ENCODE measurements at regions not wholly inside any gene's neighbourhood (a gene's known extent, or its start where the extent isn't known, plus 50 kb on each side); places are given as distances from the start of the nearest gene placed in this dataset.

DNA sequence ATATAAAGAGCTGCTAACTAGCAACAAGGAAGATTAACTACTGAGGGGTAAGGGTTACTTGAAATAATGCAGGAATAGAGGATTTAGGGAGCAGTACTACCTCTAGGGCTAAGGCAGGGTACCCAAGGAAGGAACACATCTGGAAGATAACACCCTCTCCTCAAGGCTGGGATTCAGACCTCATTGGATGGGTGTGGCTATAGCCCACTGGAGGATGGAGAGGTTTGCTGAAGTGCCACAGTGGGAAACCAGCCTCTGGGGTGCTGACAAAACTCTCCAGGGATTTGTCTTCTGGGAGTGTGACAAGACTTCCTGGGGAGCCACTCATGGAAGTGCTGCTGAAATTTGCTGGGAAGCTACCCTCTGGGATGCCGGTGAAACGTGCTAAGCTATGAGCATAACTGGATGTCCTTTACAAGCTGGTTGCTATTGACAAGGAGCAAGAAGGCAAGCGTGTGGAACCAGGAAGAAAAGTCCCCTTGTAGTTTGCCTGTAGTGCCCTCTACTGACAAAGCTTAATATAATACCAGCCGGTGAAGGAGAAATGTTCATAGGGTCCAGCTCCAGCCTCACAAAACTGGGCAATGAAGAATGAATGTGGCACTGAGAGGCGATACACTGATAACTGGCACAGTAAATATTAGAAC, 122.8 kb upstream of the USP24 start:
- in situ Hi-C loops (cut with HindIII; ENCODE audit: low pct_ligation_motif_present, low pct_unique_long_range_greater_than_20kb, low sequenced_read_pairs) = no loop called here
- DNase-seq = peak; percentile 61

DNA sequence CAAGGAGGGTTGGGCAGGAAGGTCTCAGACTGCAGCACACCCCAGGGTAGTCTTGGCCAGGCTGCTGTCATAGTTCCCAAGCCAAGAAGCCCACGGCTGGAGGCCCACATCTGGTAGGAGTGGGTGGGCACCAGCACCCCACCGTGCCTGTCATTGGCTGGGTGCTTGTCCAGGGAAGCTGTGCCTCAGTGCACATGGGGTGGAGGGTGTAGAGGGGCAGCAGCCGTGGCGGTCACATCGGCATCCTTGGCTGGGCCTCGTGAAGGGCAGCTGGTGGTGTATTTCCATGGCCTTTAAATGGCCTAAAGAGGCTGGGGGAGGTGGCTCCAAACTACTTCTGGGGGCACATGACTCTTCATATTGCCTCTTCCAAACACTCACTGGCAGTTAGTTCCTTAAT, 119.6 kb upstream of the USP24 start:
- in situ Hi-C loops (cut with HindIII; ENCODE audit: low pct_ligation_motif_present, low pct_unique_long_range_greater_than_20kb, low sequenced_read_pairs) = no loop called here
- DNase-seq = no peak

- DNase-seq = no peak
- in situ Hi-C loops (cut with HindIII; ENCODE audit: low pct_ligation_motif_present, low pct_unique_long_range_greater_than_20kb, low sequenced_read_pairs) = no loop called here
Measured at GRCh38 chr1:55334160-55334559, 119.0 kb upstream of the USP24 start.

- in situ Hi-C loops (cut with HindIII; ENCODE audit: low pct_ligation_motif_present, low pct_unique_long_range_greater_than_20kb, low sequenced_read_pairs) = no loop called here
Measured at GRCh38 chr1:55333461-55333860, 118.3 kb upstream of the USP24 start.

DNA sequence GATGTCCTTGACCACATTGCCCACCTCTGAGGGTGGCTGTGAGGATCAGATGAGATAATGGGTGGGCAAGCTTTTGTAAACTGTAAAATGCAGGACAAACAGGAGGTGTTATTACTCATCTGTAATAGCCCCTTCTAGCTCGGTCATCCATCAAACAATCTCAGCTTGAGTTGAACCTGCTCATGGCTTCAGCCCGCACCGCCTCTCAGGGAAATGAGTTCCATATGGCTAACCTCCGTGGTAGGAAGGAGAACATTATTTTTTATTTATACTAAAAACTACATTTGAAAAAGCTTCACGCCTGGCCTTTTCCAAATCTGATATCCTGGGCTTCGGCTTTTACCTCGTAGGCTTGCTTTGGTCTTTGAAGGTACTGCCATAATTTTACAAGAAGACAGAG, 116.2 kb upstream of the USP24 start:
- DNase-seq = no peak
- in situ Hi-C loops (cut with HindIII; ENCODE audit: low pct_ligation_motif_present, low pct_unique_long_range_greater_than_20kb, low sequenced_read_pairs) = no loop called here

More at GRCh38 chr1:55333461-55333860, 118.3 kb upstream of the USP24 start:
- no peak for DNase-seq

DNA sequence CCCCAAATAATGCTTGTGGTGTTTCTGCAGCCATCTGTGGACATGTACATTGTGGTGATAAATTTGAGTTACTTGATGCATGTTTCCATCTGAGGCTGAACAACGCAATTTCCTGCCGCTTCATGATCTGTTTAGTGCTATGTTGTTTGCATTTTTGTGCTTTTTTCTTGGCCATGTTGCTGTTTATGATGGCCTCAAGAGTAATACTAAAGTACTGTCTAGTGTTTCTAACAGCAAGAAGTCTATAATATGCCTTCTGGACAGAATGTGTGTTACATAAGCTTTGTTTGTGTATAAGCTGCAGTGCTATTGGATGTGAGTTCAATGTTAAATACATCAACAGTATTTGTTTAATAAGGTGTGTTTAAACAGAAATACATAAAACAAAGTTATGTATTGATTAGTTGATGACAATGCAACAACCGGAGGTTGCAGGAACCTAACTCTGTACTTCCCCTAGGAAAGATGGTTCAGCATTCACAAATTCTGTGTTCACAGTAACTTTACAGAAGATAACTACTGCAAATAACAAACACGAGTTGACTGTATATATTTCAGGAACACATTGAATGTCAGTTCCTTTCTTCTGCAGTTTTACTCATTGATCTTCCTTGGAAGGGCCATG, 114.8 kb upstream of the USP24 start:
- in situ Hi-C loops (cut with HindIII; ENCODE audit: low pct_ligation_motif_present, low pct_unique_long_range_greater_than_20kb, low sequenced_read_pairs) = no loop called here
- DNase-seq = no peak

GRCh38 chr1:55329091-55329490, 113.9 kb upstream of the USP24 start:
- in situ Hi-C loops (cut with HindIII; ENCODE audit: low pct_ligation_motif_present, low pct_unique_long_range_greater_than_20kb, low sequenced_read_pairs) = no loop called here

DNA sequence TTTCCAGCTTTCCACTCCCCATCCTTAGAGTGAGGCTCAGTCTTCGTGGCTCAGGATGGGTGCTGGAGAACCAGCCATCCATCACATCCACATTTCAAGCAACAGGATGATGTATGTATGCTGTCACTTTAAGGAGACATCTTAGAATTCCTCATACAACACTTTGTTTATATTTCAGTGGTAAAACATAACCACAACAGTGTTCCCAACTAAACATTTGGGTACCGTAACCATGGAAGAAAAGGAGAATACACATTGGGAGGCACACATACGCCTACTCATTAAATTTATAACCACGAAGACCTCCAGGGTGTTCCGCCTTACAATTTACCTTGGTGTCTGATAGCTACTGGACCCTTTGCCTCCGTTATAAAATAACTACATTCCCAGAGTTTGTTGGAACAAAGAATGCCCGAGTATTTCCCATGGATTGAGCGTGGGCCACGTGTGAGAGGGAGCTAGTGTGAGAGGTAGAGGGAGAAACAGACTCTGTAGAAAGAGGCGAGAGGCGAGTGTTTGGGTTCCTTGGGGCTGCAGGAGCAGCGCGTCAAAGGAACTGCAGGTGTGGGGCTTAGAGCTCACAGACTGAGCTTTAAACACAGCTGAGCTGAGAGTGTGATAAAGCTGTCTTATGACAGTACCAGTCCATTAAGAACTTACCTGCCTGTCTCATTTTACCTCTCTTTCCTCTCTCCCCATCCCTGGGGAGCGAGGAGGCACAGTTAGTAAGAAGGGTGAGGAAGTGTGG, 111.5 kb upstream of the USP24 start:
- DNase-seq = no peak
- in situ Hi-C loops (cut with HindIII; ENCODE audit: low pct_ligation_motif_present, low pct_unique_long_range_greater_than_20kb, low sequenced_read_pairs) = no loop called here

More at GRCh38 chr1:55329091-55329490, 113.9 kb upstream of the USP24 start:
- no peak for DNase-seq

DNA sequence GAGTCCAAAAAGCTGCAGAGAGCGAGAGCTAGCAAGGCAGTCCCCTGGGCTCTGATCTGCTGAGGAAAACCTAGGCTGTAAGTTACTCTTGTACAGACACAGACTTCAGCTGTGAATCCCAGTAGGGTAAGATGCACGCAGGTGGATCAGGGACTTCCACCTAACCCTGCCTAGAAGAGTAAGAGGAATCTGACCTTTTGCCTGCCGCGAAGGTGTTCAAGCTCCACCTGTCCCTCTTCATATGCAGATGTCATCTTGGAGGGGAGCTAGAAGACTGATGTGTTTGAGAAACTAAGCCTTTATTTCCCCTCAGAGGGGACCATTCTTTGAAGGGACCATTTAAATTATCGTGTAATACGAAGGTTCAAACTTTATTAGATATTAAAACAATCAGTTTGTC, 108.6 kb upstream of the USP24 start:
- DNase-seq = no peak
- in situ Hi-C loops (cut with HindIII; ENCODE audit: low pct_ligation_motif_present, low pct_unique_long_range_greater_than_20kb, low sequenced_read_pairs) = no loop called here

DNA sequence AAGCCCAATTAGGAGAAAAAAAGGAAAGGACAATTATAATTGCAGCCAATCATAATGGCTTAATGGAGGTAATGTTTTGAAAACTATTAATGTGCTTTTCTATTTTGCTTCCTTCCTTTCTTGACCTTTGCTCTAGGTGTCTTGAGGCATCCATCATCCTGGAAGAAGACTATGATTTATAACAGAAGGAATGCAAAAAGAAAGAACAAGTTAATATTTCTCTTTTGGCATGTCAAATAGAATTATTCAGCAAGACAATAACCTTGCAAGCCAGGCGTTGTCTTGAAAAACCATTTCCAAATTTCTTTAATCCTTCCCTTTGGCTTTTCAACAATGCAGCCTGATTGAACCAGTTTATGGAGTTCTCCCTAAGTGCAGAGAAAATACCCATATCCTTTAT, 107.7 kb upstream of the USP24 start:
- DNase-seq = peak; percentile 4
- in situ Hi-C loops (cut with HindIII; ENCODE audit: low pct_ligation_motif_present, low pct_unique_long_range_greater_than_20kb, low sequenced_read_pairs) = no loop called here

DNA sequence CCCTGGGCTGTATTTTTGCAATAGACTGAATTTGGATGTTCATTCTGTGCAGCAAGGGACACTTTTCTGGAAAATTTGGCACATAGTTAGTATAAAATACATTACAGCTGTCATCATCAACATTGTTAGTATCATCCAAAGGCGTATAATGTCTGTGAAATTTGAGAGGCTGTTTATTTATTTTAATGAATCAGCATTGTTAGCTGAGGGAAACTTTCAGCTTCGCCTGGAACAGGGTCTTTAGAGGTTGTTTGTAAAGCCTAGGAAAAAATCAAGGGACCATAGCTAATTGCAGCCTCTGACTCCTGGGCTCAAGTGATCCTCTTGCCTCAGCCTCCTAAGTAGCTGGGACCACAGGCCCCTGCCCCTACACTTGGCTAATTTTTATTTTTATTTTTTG, 106.8 kb upstream of the USP24 start:
- DNase-seq = no peak
- in situ Hi-C loops (cut with HindIII; ENCODE audit: low pct_ligation_motif_present, low pct_unique_long_range_greater_than_20kb, low sequenced_read_pairs) = no loop called here

DNA sequence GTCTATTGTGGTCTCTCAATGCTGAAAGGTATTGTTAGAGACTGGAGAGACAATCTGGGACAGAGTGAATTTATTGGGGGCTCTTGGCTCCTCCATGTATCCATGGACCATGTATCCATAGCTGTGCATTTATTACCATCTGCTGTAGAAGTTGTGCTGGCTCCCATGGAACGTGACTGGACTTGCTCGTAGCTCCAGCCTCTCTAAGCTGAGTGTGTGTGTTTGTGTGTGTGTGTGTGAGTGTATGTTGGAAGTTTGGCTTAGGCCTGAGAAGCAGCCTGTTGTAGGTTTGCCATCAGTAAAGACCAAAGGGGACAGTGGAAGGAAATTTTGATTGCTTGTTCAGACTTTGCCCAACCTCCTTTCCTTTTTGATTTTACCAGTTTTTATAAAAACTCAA, 105.7 kb upstream of the USP24 start:
- DNase-seq = no peak
- in situ Hi-C loops (cut with HindIII; ENCODE audit: low pct_ligation_motif_present, low pct_unique_long_range_greater_than_20kb, low sequenced_read_pairs) = no loop called here

- DNase-seq = no peak
- in situ Hi-C loops (cut with HindIII; ENCODE audit: low pct_ligation_motif_present, low pct_unique_long_range_greater_than_20kb, low sequenced_read_pairs) = no loop called here
Measured at GRCh38 chr1:55318116-55318817, 103.1 kb upstream of the USP24 start.

GRCh38 chr1:55317673-55318072, 102.5 kb upstream of the USP24 start:
- in situ Hi-C loops (cut with HindIII; ENCODE audit: low pct_ligation_motif_present, low pct_unique_long_range_greater_than_20kb, low sequenced_read_pairs) = no loop called here
- DNase-seq = no peak

- in situ Hi-C loops (cut with HindIII; ENCODE audit: low pct_ligation_motif_present, low pct_unique_long_range_greater_than_20kb, low sequenced_read_pairs) = no loop called here
- no peak for DNase-seq
Measured at GRCh38 chr1:55316947-55317662, 101.9 kb upstream of the USP24 start.

GRCh38 chr1:55316502-55316901, 101.3 kb upstream of the USP24 start:
- in situ Hi-C loops (cut with HindIII; ENCODE audit: low pct_ligation_motif_present, low pct_unique_long_range_greater_than_20kb, low sequenced_read_pairs) = no loop called here
- DNase-seq = no peak

DNA sequence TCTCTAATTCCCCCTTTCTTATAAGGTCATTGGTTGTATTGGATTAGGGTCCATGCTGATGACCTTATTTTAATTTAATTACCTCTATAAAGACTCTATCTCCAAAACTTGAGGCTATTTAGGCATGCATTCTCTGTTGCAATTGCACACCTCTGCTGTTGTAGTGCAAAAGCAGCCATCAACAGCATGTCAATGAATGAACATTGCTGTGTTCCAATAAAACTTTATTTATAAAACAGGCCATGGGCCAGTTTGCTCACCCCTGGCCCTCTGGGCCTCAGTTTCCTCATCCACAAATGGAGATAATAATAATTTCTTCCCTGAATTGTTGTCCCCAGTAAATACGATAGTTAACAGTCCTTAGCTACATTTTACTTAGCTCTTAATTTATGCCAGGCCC, 100.4 kb upstream of the USP24 start:
- no peak for DNase-seq
- in situ Hi-C loops (cut with HindIII; ENCODE audit: low pct_ligation_motif_present, low pct_unique_long_range_greater_than_20kb, low sequenced_read_pairs) = no loop called here

DNA sequence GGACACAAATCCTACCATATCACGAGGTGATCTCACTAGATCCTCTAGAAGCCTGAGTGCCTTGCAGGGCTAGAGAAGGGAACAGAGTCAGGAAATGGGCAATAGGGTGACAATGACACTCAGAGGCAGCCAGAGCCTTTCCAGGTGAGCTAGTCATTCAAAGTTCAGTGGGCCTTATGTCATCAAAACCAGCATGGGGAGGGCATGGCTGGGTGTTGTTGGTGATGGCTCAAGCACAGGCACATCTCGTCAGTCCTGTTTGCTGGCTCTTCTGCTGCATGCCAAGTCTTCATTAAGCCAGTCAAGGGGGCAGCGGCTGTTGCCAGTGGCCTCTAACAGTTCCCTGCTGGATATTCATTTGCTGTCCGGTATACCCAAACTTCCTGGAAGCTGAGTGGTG, 99.6 kb upstream of the USP24 start:
- in situ Hi-C loops (cut with HindIII; ENCODE audit: low pct_ligation_motif_present, low pct_unique_long_range_greater_than_20kb, low sequenced_read_pairs) = no loop called here
- no peak for DNase-seq

DNA sequence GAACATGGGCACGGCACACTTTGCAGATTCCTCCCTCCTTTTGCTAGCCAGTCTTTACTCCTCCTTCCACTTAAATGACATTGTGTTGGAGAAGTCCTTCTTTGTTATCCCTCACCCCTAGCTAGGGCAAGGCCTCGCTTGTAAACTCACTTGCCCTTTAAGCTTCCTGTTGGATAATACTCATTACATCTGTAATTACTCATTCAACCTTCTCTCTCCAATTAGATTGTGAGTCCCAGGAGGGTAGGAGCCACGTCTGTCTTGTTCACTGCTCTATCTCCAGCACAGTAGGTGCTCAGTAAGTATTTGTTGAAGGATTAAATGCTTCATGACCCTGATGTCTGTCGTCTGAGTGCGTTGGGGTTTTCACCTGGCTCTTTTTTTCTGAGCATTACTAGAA, 98.7 kb upstream of the USP24 start:
- DNase-seq = no peak
- in situ Hi-C loops (cut with HindIII; ENCODE audit: low pct_ligation_motif_present, low pct_unique_long_range_greater_than_20kb, low sequenced_read_pairs) = no loop called here

All from ACHN (cell line).